Motor neuron (in vitro differentiated cells): ENCODE measurements at regions not wholly inside any gene's neighbourhood (a gene's known extent, or its start where the extent isn't known, plus 50 kb on each side); places are given as distances from the start of the nearest gene placed in this dataset.

Experiments used
- ATAC-seq, 8 experiments: fragments of 200-7000 bp; cut with Tn5 transposase; replicated peaks in 6 of 8; 2 replicates each; pipeline ENCODE4 v1.8.0; 2021; ENCODE audit warnings: mild to moderate bottlenecking in 8 of 8, moderate library complexity in 8 of 8
- H3K27ac ChIP-seq, 2 donors: fragments of 250-450 bp; sonication (Bioruptor Pico); 2 replicates each; pipeline ENCODE4 v1.9.0; 2021; ENCODE audit warnings: antibody characterized with exemption in 2 of 2, mild to moderate bottlenecking in 2 of 2, moderate library complexity in 1 of 2
- H3K4me1 ChIP-seq, 2 donors: fragments of 250-450 bp; sonication (Bioruptor Pico); replicated peaks in 1 of 2; 2 replicates each; pipeline ENCODE4 v1.6.1; 2021; ENCODE audit warnings: antibody characterized with exemption in 2 of 2, mild to moderate bottlenecking in 2 of 2, moderate library complexity in 1 of 2
- H3K4me3 ChIP-seq, 5 donors: fragments of 250-450 bp; sonication (Bioruptor Pico); 2 replicates each; pipeline ENCODE4 v1.9.0; 2021; ENCODE audit warnings: antibody characterized with exemption in 5 of 5, mild to moderate bottlenecking in 5 of 5, moderate library complexity in 4 of 5
- WGBS, 10 experiments: fragments of 450-650 bp; shearing (Covaris generic); methylation state at CpG; one replicate each; pipeline ENCODE4 v1.0.0; 2022; 5-methylcytosine and 5-hydroxymethylcytosine counted together
- in situ Hi-C, 9 experiments: fragments of 400-800 bp; cut with MboI; loops; one replicate each; pipeline ENCODE4 v1.15.0; 2021; ENCODE audit warnings: low sequenced_read_pairs in 9 of 9, low pct_unique_long_range_greater_than_20kb in 2 of 9; ENCODE audit not compliant: unreplicated experiment in 9 of 9

- 0 to 67% (median 38%) methylated on average over 2 to 5 of the region's 5 CpGs; no CpG with 5 or more reads in 3 of the 10 experiments for WGBS, 10 experiments
- in situ Hi-C loops, result no loop called here
- peak in 3 of 8 experiments; percentile 35 to 67 (median 52) for ATAC-seq
- H3K27ac ChIP-seq, result no peak overlapping the region
- H3K4me3 ChIP-seq, result no peak overlapping the region
- H3K4me1 ChIP-seq, result peaks cover 2% of the 10 kb centered on the region in 2 donors
Measured at GRCh38 chr12:42744539-42745182, 155.1 kb upstream of the PRICKLE1 start.

GRCh38 chr12:42742716-42743115, 153.2 kb upstream of the PRICKLE1 start:
- 20 to 100% (median 64%) methylated on average over 1 to 5 of the region's 5 CpGs; no CpG with 5 or more reads in 1 of the 10 experiments for WGBS, 10 experiments

DNA sequence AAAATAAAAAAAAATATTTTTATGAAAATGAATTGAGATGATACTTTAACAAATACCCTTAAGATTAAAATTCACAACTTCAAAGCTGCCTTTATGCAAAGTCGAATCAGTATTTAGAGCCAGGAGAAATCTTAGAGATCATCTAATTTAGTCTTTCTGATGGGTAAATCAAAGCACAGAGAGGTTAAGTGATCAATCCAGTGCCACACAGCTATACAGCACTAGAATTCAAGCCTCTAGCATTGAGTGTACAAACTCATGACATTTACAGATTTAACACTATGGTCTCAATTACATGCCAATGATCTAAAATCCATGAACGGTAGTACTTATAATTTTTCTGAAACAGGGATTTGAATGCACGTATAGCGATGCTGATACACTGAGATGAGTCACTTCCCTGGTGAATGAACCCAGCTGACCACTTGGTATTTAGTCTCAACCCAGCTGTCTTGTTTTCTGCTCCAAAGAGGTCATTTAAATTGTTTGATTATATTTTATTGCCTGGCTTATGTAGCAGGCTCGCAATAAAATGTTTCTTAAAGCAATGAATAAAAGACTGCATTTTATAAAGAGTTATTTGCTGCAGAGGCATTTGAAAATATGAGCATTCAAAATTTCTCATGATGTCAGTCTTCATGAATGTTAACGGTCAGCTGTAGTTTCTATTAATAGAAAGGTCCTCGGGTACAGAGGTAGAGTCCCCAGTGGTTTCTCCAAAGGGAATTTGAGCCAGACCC, 152.4 kb upstream of the PRICKLE1 start:
- Histone ChIP-seq H3K27ac (no peak overlapping the region), H3K4me3 (no peak overlapping the region), H3K4me1 (peaks cover 2% of the 10 kb centered on the region in 2 donors)
- in situ Hi-C loops, result no loop called here
- WGBS, 10 experiments, result 20 to 83% (median 58%) methylated on average over 1 to 7 of the region's 7 CpGs
- ATAC-seq, result peak in 6 of 8 experiments; percentile 44 to 90 (median 67)

More at GRCh38 chr12:42742716-42743115, 153.2 kb upstream of the PRICKLE1 start:
- peak in 3 of 8 experiments; percentile 12 to 29 (median 14) for ATAC-seq
- no peak overlapping the region for H3K4me3 ChIP-seq
- no peak overlapping the region for H3K27ac ChIP-seq
- peaks cover 2% of the 10 kb centered on the region in 2 donors for H3K4me1 ChIP-seq
- in situ Hi-C loops, result no loop called here

GRCh38 chr12:42741091-42741490, 151.5 kb upstream of the PRICKLE1 start:
- no peak overlapping the region for H3K27ac ChIP-seq
- peaks cover 2% of the 10 kb centered on the region in 2 donors for H3K4me1 ChIP-seq
- 70 to 100% (median 86%) methylated on average over 1 to 2 of the region's 2 CpGs; no CpG with 5 or more reads in 3 of the 10 experiments for WGBS, 10 experiments
- H3K4me3 ChIP-seq, result no peak overlapping the region
- no peak for ATAC-seq
- in situ Hi-C loops, result no loop called here

GRCh38 chr12:42737398-42737797, 147.9 kb upstream of the PRICKLE1 start:
- Histone ChIP-seq H3K4me1 (peaks cover 2% of the 10 kb centered on the region in 2 donors), H3K4me3 (no peak overlapping the region), H3K27ac (no peak overlapping the region)
- WGBS, 10 experiments, result 29 to 100% (median 100%) methylated on average over 1 to 3 of the region's 3 CpGs; no CpG with 5 or more reads in 3 of the 10 experiments
- in situ Hi-C loops, result no loop called here
- no peak for ATAC-seq

DNA sequence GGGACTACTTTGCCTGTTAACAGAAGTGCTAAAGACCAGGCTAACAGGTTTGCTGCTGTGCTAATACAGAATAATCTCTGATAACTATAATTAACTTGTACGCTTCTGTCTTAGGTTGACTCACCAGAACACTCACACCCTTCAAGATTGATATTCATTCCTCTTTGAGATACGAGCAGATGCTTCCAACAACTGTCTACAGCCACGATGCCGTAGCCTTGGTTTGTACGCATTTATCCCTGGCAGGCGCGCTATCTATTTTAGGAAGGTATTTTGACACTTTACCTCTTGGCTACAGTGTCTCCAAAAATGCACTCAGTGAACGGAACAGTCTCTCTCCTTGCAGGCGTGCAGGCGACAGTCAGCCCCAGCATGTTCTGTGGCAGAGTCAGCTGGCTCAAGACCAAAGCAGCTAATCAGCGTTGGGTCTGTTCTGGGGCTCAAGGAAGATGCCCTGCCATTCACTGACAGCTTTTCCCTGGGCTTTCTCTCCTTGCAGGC, 146.4 kb upstream of the PRICKLE1 start:
- in situ Hi-C loops, result no loop called here
- no peak for ATAC-seq
- WGBS, 10 experiments, result 50 to 100% (median 94%) methylated on average over 1 to 11 of the region's 11 CpGs; no CpG with 5 or more reads in 1 of the 10 experiments
- Histone ChIP-seq H3K4me1 (no peaks in the 10 kb centered on the region), H3K27ac (no peak overlapping the region), H3K4me3 (no peak overlapping the region)

DNA sequence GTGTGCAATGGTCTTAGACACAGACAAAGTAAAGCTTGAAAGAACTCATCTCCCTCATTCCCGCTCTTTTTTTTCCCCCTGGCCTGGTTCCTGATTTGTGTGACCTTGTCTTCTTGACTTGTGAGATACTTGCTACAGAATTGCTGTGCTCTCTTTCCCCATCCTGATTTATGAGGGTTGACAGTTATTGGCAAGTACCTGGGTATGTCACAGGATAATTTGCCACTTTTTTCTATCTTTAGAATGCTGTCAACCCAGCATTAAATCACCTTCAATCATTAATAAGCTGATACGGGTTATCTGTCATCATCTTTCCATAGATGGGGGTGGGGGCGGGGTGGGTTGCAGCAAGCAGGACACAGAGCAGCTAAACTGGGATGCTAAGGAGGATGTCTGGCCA, 144.4 kb upstream of the PRICKLE1 start:
- no peak overlapping the region for H3K27ac ChIP-seq
- H3K4me1 ChIP-seq, result no peaks in the 10 kb centered on the region
- ATAC-seq, result no peak
- no peak overlapping the region for H3K4me3 ChIP-seq
- in situ Hi-C loops, result no loop called here
- 17 to 100% (median 55%) methylated on average over 1 to 2 of the region's 3 CpGs; no CpG with 5 or more reads in 4 of the 10 experiments for WGBS, 10 experiments

DNA sequence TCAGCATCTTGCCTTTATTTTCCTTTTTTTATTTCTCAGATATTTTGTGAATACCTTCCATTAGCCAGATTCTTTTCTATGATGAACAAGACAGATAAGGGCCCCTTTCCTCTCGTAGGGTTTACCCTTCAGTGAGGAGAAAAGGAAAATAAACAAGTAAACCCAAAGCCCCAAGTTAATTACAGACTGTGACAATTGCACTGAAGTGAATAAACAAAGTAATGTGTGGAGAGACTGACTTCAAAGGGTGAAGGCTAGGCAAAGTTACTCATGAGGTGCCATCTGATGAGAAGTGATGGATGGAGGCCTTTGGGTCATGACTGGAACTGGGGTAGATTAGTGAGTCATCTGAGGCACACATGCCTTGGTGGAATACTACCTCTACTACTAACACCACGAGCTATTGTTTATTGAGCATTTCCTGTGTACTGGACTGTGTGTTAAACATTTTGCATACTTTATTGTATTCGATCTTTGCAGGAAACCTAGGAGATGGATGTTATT, 143.4 kb upstream of the PRICKLE1 start:
- Histone ChIP-seq H3K4me3 (no peak overlapping the region), H3K27ac (no peak overlapping the region), H3K4me1 (no peaks in the 10 kb centered on the region)
- in situ Hi-C loops, result no loop called here
- WGBS, 10 experiments, result 0 to 93% (median 60%) methylated on average over 1 to 3 of the region's 3 CpGs; no CpG with 5 or more reads in 1 of the 10 experiments
- no peak for ATAC-seq

- Histone ChIP-seq H3K27ac (no peak overlapping the region), H3K4me1 (no peaks in the 10 kb centered on the region), H3K4me3 (no peak overlapping the region)
- in situ Hi-C loops, result no loop called here
- ATAC-seq, result no peak
- WGBS, 10 experiments, result 47 to 100% (median 77%) methylated on average over 2 to 4 of the region's 4 CpGs
Measured at GRCh38 chr12:42730291-42730690, 140.7 kb upstream of the PRICKLE1 start.

- ATAC-seq, result no peak
- no peak overlapping the region for H3K4me3 ChIP-seq
- 57 to 100% (median 82%) methylated on average over 1 to 3 of the region's 3 CpGs for WGBS, 10 experiments
- no peaks in the 10 kb centered on the region for H3K4me1 ChIP-seq
- in situ Hi-C loops, result no loop called here
- no peak overlapping the region for H3K27ac ChIP-seq
Measured at GRCh38 chr12:42729535-42729900, 140.0 kb upstream of the PRICKLE1 start.

DNA sequence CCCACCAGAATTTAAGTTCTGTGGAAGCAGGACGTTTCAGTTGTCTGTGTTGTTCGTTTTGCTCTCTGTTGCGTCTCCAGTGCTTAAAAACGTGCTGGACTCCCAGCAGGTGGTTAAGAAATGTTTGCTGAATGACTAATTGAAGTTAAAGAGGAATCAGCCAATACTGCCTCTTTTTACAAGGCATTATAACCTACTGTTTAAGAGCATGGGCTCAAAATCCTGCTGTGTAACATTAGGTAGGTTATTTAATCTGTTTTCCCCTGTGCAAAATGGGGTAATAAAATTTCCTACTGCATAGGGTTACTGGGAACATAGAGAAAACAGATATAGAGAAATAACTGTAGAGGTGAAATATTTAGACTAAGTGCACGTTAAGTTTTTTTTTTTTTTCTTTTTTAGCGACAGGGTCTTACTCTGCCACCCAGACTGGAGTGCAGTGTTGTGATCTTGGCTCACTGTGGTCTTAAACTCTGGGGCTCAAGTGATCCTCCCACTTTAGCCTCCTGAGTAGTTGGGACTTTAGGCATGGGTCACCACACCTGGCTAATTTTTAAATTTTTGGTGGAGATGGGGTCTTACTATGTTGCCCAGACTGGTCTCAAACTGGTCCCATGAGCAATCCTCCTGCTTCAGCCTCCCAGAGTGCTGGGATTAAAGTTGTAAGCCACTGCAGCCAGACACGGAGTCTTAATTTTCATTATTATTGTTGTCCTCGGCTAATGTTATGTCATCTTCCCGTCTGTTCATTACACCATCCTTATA, 139.4 kb upstream of the PRICKLE1 start:
- no peak overlapping the region for H3K27ac ChIP-seq
- H3K4me3 ChIP-seq, result no peak overlapping the region
- in situ Hi-C loops, result no loop called here

GRCh38 chr12:42728287-42728686, 138.7 kb upstream of the PRICKLE1 start:
- ATAC-seq, result no peak
- WGBS, 10 experiments, result 25 to 81% (median 46%) methylated on average over 1 to 2 of the region's 2 CpGs; no CpG with 5 or more reads in 1 of the 10 experiments
- in situ Hi-C loops, result no loop called here
- Histone ChIP-seq H3K27ac (no peak overlapping the region), H3K4me3 (no peak overlapping the region), H3K4me1 (no peaks in the 10 kb centered on the region)

More for the DNA sequence above, 139.4 kb upstream of the PRICKLE1 start:
- 43 to 96% (median 67%) methylated on average over 3 to 9 of the region's 9 CpGs for WGBS, 10 experiments
- no peaks in the 10 kb centered on the region for H3K4me1 ChIP-seq
- no peak for ATAC-seq

- H3K27ac ChIP-seq, result no peak overlapping the region
- no peak overlapping the region for H3K4me3 ChIP-seq
- in situ Hi-C loops, result no loop called here
- H3K4me1 ChIP-seq, result no peaks in the 10 kb centered on the region
- 33 to 100% (median 82%) methylated on average over 1 to 3 of the region's 3 CpGs; no CpG with 5 or more reads in 3 of the 10 experiments for WGBS, 10 experiments
- no peak for ATAC-seq
Measured at GRCh38 chr12:42725809-42726208, 136.3 kb upstream of the PRICKLE1 start.
